Ishikawa (cell line): ENCODE measurements at regions not wholly inside any gene's neighbourhood (a gene's known extent, or its start where the extent isn't known, plus 50 kb on each side); places are given as distances from the start of the nearest gene placed in this dataset.

ENCODE experiments used
- CEBPB ChIP-seq: IDR thresholded peaks from 2 replicates; pipeline ENCODE4 v1.6.1; 2012
- CREB1 ChIP-seq: IDR thresholded peaks from 2 replicates; pipeline ENCODE4 v1.6.1; 2012; ENCODE audit warnings: low read depth
- EGR1 ChIP-seq: IDR thresholded peaks from 2 replicates; pipeline ENCODE4 v1.6.1; 2012
- EP300 ChIP-seq: IDR thresholded peaks from 2 replicates; pipeline ENCODE4 v1.6.1; 2012; ENCODE audit warnings: borderline replicate concordance
- FOXM1 ChIP-seq: IDR thresholded peaks from 2 replicates; pipeline ENCODE4 v1.6.1; 2012; ENCODE audit warnings: low read depth, borderline replicate concordance
- MAX ChIP-seq: IDR thresholded peaks from 2 replicates; pipeline ENCODE4 v1.6.1; 2012
- NFIC ChIP-seq: IDR thresholded peaks from 2 replicates; pipeline ENCODE4 v1.6.1; 2012
- RAD21 ChIP-seq: IDR thresholded peaks from 2 replicates; pipeline ENCODE4 v1.6.1; 2012; ENCODE audit warnings: low read depth
- REST ChIP-seq: IDR thresholded peaks from 2 replicates; pipeline ENCODE4 v1.6.1; 2012; ENCODE audit warnings: low read depth, mild to moderate bottlenecking
- TAF1 ChIP-seq: IDR thresholded peaks from 2 replicates; pipeline ENCODE4 v1.6.1; 2012; ENCODE audit warnings: low read depth, mild to moderate bottlenecking
- TCF12 ChIP-seq: IDR thresholded peaks from 2 replicates; pipeline ENCODE4 v1.6.1; 2012; ENCODE audit warnings: low read depth
- TEAD4 ChIP-seq: IDR thresholded peaks from 2 replicates; pipeline ENCODE4 v1.6.1; 2012
- USF1 ChIP-seq: IDR thresholded peaks from 2 replicates; pipeline ENCODE4 v1.6.1; 2012
- YY1 ChIP-seq: IDR thresholded peaks from 2 replicates; pipeline ENCODE4 v1.6.1; 2012; ENCODE audit warnings: low read depth
- ZBTB7A ChIP-seq: IDR thresholded peaks from 2 replicates; pipeline ENCODE4 v1.6.1; 2012; ENCODE audit warnings: low read depth

GRCh38 chr13:42413484-42413815 lies 141.5 kb downstream of the AKAP11 start:
- TF ChIP-seq ZBTB7A (no peak), MAX (no peak), RAD21 (no peak), CEBPB (no peak), NFIC (no peak), CREB1 (no peak), EP300 (no peak), YY1 (no peak)

GRCh38 chr13:42417626-42418025 lies 145.7 kb downstream of the AKAP11 start:
- TF ChIP-seq EP300 = no peak
- no peak for TF ChIP-seq EGR1
- TF ChIP-seq USF1 = no peak
- TF ChIP-seq REST = no peak
- no peak for TF ChIP-seq FOXM1
- TF ChIP-seq TAF1 = no peak
- TF ChIP-seq YY1 = no peak
- no peak for TF ChIP-seq ZBTB7A
- TF ChIP-seq RAD21 = no peak
- no peak for TF ChIP-seq MAX
- TF ChIP-seq CREB1 = no peak
- no peak for TF ChIP-seq NFIC
- no peak for TF ChIP-seq TCF12
- TF ChIP-seq CEBPB = no peak
- TF ChIP-seq TEAD4 = no peak

GRCh38 chr13:42418184-42418583 lies 146.2 kb downstream of the AKAP11 start:
- TF ChIP-seq EP300 (no peak), TEAD4 (no peak), TCF12 (no peak), ZBTB7A (no peak), EGR1 (no peak), MAX (no peak), CREB1 (no peak), CEBPB (no peak), USF1 (no peak), TAF1 (no peak), REST (no peak), NFIC (no peak), RAD21 (no peak), YY1 (no peak), FOXM1 (no peak)

GRCh38 chr13:42420304-42420703 lies 148.4 kb downstream of the AKAP11 start:
- no peak for TF ChIP-seq YY1
- TF ChIP-seq EGR1 = no peak
- no peak for TF ChIP-seq ZBTB7A
- no peak for TF ChIP-seq TAF1
- TF ChIP-seq MAX = no peak
- TF ChIP-seq FOXM1 = no peak
- TF ChIP-seq REST = no peak

GRCh38 chr13:42422681-42423080 lies 150.7 kb downstream of the AKAP11 start:
- TF ChIP-seq YY1 (no peak), TCF12 (no peak), ZBTB7A (no peak), MAX (no peak), EP300 (no peak), REST (no peak), RAD21 (no peak), CEBPB (no peak), CREB1 (no peak), USF1 (no peak), FOXM1 (no peak), EGR1 (no peak), TAF1 (no peak), TEAD4 (no peak), NFIC (no peak)
